ENCODE measurements at regions not wholly inside any gene's neighbourhood (a gene's known extent, or its start where the extent isn't known, plus 50 kb on each side); places are given as distances from the start of the nearest gene placed in this dataset.

GRCh38 chrX:2608638-2609430 is 82.3 kb upstream of the CD99 start (continued):
- TF ChIP-seq FOXK1 (CRISPR knock-in tag; IDR thresholded peaks at IDR 0.05) (no peak; the same call in 1 of the 2 replicates), ETV6 (CRISPR knock-in tag; IDR thresholded peaks at IDR 0.05) (0 out of 2 replicates have a peak, but pooled peaks have one; percentile 42), JUN (CRISPR knock-in tag; IDR thresholded peaks at IDR 0.05) (no peak), NFATC4 (CRISPR knock-in tag; IDR thresholded peaks at IDR 0.05) (no peak), FOXP4 (CRISPR knock-in tag; IDR thresholded peaks at IDR 0.05) (peak; percentile 43; the same call in 1 of the 2 replicates), TCF7 (CRISPR knock-in tag; IDR thresholded peaks at IDR 0.05; ENCODE audit: low read depth) (no peak), ZNF416 (CRISPR knock-in tag; IDR thresholded peaks at IDR 0.05) (no peak), PRRX2 (CRISPR knock-in tag; IDR thresholded peaks at IDR 0.05) (no peak), SMAD4 (CRISPR knock-in tag; IDR thresholded peaks at IDR 0.05) (no peak)

GRCh38 chrX:2607113-2607512 is 84.0 kb upstream of the CD99 start:
- Mint-ChIP-seq H3K27me3 (ENCODE audit: low read depth) (no peaks in the 10 kb centered on the region; the same call in 1 of the 2 replicates), H3K4me3 (peak overlapping the region; percentile 16), H3K4me1 (peaks cover 26% of the 10 kb centered on the region), H3K36me3 (peaks cover 20% of the 10 kb centered on the region), H3K27ac (no peak overlapping the region), H3K9me3 (peaks cover 8% of the 10 kb centered on the region)
- TF ChIP-seq TEAD1 (CRISPR knock-in tag; IDR thresholded peaks at IDR 0.05) = no peak
- DNase-seq (ENCODE audit: low spot score) (no peak), ATAC-seq (no peak)
- POLR2A ChIA-PET = no interaction called here
- CTCF ChIA-PET = no interaction called here

GRCh38 chrX:2600564-2600963 is 90.5 kb upstream of the CD99 start:
- ChIA-PET CTCF (no interaction called here), POLR2A (no interaction called here)
- Mint-ChIP-seq H3K9me3 (peaks cover 6% of the 10 kb centered on the region; the same call in 1 of the 2 replicates), H3K27me3 (ENCODE audit: low read depth) (no peaks in the 10 kb centered on the region), H3K4me1 (peaks cover 21% of the 10 kb centered on the region), H3K36me3 (peaks cover 31% of the 10 kb centered on the region), H3K4me3 (no peak overlapping the region), H3K27ac (no peak overlapping the region)
- DNase-seq (ENCODE audit: low spot score) (no peak), ATAC-seq (no peak)
- no peak for TF ChIP-seq ZNF121 (CRISPR knock-in tag; IDR thresholded peaks at IDR 0.05)
- TF ChIP-seq CTCF (IDR thresholded peaks at IDR 0.05) = no peak
- TF ChIP-seq SMAD3 (CRISPR knock-in tag; IDR thresholded peaks at IDR 0.05; ENCODE audit: borderline replicate concordance) = no peak
- TF ChIP-seq ZNF281 (CRISPR knock-in tag; IDR thresholded peaks at IDR 0.05) = no peak
- TF ChIP-seq FOXP4 (CRISPR knock-in tag; IDR thresholded peaks at IDR 0.05) = no peak
- no peak for TF ChIP-seq HMGXB4 (CRISPR knock-in tag; IDR thresholded peaks at IDR 0.05)
- TF ChIP-seq ZNF396 (CRISPR knock-in tag; IDR thresholded peaks at IDR 0.05; ENCODE audit: borderline replicate concordance) = no peak
- no peak for TF ChIP-seq AFF4 (CRISPR knock-in tag; IDR thresholded peaks at IDR 0.05; ENCODE audit: borderline replicate concordance)

All from WTC11 (cell line).